OCI-M1 (cell line): ENCODE measurements at regions not wholly inside any gene's neighbourhood (a gene's known extent, or its start where the extent isn't known, plus 50 kb on each side); places are given as distances from the start of the nearest gene placed in this dataset.

Source experiments
- DNase-seq: peaks from one replicate; lab custom pipeline; 2025; lab: John Stamatoyannopoulos, UW

GRCh38 chr6:4189249-4189648, 53.9 kb upstream of the ECI2 start:
- no peak for DNase-seq

GRCh38 chr6:4188801-4189200, 53.4 kb upstream of the ECI2 start:
- no peak for DNase-seq

GRCh38 chr6:4187480-4187879, 52.1 kb upstream of the ECI2 start:
- DNase-seq, result no peak

- DNase-seq, result no peak
Measured at GRCh38 chr6:4186385-4186784, 51.0 kb upstream of the ECI2 start.

- DNase-seq, result no peak
Measured at GRCh38 chr6:4185846-4186245, 50.5 kb upstream of the ECI2 start.

- no peak for DNase-seq
Measured at GRCh38 chr6:4185419-4185818, 50.0 kb upstream of the ECI2 start.
